Right lobe of liver (tissue), 4 donors: ENCODE measurements at regions not wholly inside any gene's neighbourhood (a gene's known extent, or its start where the extent isn't known, plus 50 kb on each side); places are given as distances from the start of the nearest gene placed in this dataset.

Source experiments
- CTCF ChIP-seq, 4 donors: fragments of 200-600 bp in 3 of 4; fragments of 450-650 bp in 1 of 4; IDR thresholded peaks; one replicate each; pipeline versions ENCODE4 v1.5.1 to v1.8.0; 2016 to 2022; ENCODE audit warnings: antibody characterized with exemption in 4 of 4, mild to moderate bottlenecking in 2 of 4
- POLR2A ChIP-seq: fragments of 450-650 bp; IDR thresholded peaks from one replicate; pipeline ENCODE4 v1.6.1; 2017; ENCODE audit warnings: antibody characterized with exemption, mild to moderate bottlenecking
- donor health status: DM: no; HTN: no; CAD: no.
- donor health status: DM: no; HTN: no; CAD: no.
- donor health status: DM: no; HTN: yes; CAD: no.

GRCh38 chr10:8137726-8138125 is 83.2 kb downstream of the GATA3 start:
- TF ChIP-seq CTCF (IDR thresholded peaks at IDR 0.05) (no peak), POLR2A (no peak)
